ENCODE measurements at regions not wholly inside any gene's neighbourhood (a gene's known extent, or its start where the extent isn't known, plus 50 kb on each side); places are given as distances from the start of the nearest gene placed in this dataset.

DNA sequence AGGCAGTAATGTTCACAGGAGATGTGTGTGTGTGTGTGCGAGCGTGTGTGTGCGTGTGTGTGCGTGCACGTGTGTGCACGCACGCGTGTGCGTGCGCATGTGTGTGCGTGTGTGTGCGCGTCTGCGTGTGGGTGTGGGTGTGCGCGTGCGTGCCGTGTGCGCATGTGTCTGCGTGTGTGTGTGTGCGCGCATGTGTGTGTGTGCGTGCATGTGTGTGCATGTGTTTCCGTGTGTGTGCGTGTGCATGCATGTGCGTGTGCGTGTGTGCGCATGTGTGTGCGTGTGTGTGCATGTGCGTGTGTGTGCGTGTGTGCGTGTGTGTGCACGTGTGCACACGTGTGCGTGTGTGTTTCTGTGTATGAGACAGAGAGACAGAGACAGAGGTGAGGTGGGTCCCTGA lies 136.0 kb upstream of the CST7 start:
- DNase-seq (ENCODE audit: low read depth in 2 of 3, low spot score in 2 of 3) = no peak

DNA sequence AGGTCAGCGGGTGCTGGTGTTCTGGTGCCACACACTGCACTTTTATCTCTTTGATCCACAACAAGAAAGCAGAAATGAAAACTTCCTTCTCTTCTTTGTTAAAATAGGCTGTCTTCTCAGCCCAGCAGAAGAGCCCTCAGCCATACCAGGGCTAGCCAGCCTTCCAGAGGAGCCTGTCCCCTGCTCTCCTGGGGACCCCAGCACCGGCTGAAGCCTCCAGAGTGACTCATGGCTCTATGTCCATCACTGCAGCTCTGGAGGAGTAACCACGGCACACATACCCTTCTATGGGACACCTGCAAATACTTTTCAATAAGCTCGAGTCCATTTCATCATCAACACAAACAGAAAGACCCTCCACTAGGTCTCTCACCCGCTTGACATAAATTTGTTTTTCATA lies 135.6 kb upstream of the CST7 start:
- no peak for DNase-seq (ENCODE audit: low read depth in 2 of 3, low spot score in 2 of 3)

DNA sequence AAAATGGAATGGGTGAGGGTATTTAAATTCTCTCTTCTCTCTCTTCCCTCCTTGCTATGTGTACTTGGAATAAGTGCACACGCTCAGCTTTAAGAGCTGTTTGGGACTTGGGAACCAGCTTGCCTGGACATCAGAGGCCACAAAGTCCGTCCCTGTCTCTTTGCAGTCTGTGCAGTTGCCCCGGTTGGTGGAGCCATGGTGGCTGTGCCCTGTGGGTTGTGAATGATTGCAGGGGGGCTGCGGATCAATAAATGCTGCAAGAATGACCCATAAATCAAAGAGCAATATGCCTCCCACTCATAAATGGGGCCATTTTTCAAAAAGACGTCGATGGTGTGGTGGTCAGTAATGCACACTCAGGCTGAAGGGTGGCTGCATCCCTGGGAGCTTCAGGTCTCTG lies 135.1 kb upstream of the CST7 start:
- no peak for DNase-seq (ENCODE audit: low read depth in 2 of 3, low spot score in 2 of 3)

DNA sequence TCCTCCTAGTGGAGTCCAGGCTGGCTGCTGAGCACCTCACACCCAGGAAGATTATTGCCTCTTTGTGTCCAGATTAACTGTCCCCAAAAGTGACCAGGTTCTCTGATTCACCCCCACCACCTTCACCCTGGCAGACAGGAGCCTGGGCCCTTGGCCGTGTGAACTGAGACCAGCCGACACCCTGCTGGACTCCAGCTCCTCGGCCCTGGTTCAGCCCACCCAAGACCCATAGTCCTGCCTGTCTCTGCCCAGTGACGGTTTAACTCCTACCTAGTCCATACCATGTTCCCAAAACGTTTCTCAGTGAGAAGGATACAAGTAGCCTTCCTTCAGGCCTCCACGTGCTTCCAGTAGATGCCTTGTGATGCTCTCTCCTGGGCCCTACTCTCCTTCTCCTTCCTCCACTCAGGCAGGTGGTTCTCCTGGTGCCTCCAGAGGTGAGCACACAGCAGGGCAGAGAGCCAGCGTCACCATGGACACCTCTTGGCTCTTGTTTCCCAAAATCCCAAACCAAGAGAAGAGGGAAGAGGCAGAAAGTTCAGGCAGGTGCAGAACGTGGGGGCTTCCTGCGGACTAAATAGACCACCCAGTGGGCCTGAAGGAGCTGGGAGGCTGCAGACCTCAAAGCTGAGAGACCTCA lies 134.4 kb upstream of the CST7 start:
- no peak for DNase-seq (ENCODE audit: low read depth in 2 of 3, low spot score in 2 of 3)

GRCh38 chr20:24815196-24815815 lies 133.8 kb upstream of the CST7 start:
- DNase-seq (ENCODE audit: low read depth in 2 of 3, low spot score in 2 of 3) = no peak

DNA sequence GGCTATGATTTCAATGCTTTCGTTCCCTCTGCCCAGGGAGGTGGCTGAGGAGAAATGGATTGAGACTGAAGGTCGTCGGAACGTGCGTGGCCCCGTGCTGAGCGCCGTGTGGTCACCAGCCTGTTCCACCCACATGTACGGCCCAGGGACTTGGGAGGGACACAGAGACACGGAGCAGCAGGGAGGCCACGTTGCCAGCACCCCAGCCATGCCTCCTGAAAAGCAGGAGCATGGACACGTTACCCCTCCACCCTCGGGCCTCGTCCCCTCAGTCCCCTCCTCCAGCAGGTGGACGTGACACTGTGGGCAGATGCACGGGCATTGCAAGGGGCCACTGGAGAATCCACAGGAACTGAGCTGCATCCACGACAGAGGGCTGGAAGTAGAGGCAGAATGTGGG lies 133.1 kb upstream of the CST7 start:
- DNase-seq (ENCODE audit: low read depth in 2 of 3, low spot score in 2 of 3) = no peak

GRCh38 chr20:24816431-24816830 lies 132.6 kb upstream of the CST7 start:
- peak in 1 of 3 donors; percentile 8 for DNase-seq (ENCODE audit: low read depth in 2 of 3, low spot score in 2 of 3)

GRCh38 chr20:24816907-24817306 lies 132.2 kb upstream of the CST7 start:
- DNase-seq (ENCODE audit: low read depth in 2 of 3, low spot score in 2 of 3) = peak in 1 of 3 donors; percentile 20

DNA sequence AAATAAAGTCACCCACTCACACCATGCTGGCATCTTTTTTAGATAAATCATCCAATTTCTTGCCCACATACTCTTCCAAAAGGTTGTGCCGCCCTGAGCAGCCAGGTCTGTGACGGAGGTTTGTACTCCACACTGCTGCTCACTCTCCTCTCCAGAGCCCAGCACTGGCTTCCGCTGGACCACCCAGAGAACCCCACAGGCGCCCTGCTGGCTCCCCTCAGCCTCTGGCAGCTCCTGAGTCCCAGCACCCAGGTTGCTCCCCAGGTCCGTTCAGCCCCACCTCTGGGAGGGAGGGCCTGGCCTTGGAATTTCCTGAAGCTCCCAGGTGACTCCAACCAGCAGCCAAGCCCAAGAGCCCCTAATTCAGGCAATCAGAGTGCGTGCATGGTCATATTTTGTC lies 131.7 kb upstream of the CST7 start:
- no peak for DNase-seq (ENCODE audit: low read depth in 2 of 3, low spot score in 2 of 3)

DNA sequence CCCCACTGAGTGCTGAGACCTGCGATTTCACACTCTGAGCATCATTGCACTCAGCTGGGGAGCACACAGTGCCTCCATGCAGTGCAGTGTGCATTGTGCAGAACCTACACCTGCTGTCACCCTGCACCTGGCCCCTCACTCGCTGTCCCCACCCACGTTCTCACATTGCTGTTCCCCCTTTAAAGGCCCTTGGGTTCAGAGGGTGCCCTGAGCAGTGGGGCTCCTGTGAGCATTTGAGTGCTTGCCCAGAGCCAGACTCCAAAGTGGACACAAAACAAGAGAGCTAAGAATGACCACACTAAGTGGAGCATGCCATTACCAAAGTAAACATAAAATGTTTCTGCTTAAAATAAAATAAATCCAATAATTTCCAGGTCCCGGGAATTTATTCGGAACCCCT lies 131.0 kb upstream of the CST7 start:
- DNase-seq (ENCODE audit: low read depth in 2 of 3, low spot score in 2 of 3) = no peak

- DNase-seq (ENCODE audit: low read depth in 2 of 3, low spot score in 2 of 3) = no peak
These were observed 129.6 kb upstream of the CST7 start for GRCh38 chr20:24819331-24819965.

- no peak for DNase-seq (ENCODE audit: low read depth in 2 of 3, low spot score in 2 of 3)
These were observed 128.7 kb upstream of the CST7 start for GRCh38 chr20:24820345-24820744.

DNA sequence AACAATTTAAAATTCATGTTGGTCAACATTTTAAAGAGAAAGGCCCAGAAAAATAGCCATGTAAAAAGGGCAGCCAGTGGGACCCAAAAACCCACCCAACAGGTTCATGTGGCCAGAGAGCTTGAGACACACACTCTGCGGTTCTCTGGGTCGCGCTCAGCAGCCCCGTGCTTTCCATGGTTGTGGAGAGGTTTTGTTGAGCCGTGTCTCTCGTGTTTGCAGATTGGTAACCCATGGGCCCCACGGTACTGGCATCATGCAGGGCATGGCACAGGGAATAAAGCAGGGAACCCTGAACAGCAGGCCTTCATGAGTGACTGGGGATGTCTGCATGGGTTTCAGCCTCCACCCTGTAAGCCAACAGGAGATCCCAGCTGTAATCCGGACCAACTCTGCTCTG lies 127.7 kb upstream of the CST7 start:
- DNase-seq (ENCODE audit: low read depth in 2 of 3, low spot score in 2 of 3) = no peak

- no peak for DNase-seq (ENCODE audit: low read depth in 2 of 3, low spot score in 2 of 3)
These were observed 125.8 kb upstream of the CST7 start for GRCh38 chr20:24823176-24823784.

DNA sequence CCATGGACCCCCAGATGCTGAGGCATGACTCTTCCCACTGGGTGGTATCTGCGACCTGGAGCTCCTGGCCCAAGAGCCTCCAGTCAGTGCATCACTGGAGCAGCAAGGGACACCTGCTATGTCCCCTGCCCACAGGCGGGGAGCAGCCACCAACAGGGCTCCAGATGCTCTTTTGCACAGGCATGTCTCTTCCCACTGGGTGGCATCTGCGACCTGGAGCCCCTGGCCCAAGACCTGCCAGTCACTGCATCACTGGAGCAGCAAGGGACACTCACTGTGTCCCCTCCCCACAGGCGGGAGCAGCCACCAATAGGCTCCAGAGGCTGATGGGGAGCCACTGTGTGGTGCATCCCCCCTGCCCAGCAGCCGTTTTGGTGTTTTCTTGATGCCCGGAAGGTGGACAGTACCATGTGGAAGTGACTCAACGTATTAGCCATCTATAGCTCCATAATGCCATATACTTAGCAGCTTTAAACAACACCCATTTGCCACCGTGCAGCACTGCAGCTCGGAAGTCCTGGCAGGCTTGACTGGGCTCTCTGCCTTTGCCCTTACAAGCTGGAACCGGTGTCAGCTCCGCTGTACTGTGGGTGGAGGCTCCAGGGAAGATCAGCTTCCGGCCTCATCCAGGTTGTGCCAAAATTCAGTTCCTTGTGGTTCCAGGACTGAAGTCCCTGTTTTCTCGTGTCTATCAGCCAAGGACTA lies 124.9 kb upstream of the CST7 start:
- no peak for DNase-seq (ENCODE audit: low read depth in 2 of 3, low spot score in 2 of 3)

GRCh38 chr20:24825591-24825990 lies 123.5 kb upstream of the CST7 start:
- DNase-seq (ENCODE audit: low read depth in 2 of 3, low spot score in 2 of 3) = no peak

DNA sequence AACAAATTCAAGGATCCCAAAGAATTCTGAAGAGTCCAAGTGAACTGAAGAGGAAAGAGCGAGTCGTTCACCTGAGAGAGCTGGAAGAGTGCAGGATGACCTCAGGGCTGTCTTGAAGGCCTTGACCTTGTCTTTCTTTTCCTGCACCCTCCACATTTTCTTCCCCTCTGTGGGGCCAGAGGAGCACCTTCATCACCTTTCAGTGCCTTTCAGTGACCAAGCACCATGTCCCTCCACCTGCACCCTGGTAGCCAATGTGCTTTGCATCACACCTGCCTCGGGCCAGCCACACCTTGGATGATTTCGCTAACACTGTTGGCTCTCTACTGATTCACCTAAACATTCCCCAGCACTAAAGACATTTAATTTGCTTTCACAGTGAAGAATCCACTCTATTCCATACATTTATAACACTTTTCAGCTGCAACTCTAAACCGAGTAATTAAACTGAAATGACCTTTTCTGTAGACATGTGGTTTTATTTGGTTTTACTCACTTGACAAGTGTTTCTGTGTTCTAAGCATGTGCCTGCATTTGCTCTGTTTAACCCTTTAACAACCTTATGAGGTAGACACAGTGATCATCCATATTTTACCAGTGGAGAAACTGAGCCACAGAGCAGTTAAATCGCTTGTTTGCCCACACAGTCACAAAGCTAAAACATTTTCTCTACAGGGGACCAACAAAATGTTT lies 121.3 kb upstream of the CST7 start:
- DNase-seq (ENCODE audit: low read depth in 2 of 3, low spot score in 2 of 3) = no peak

DNA sequence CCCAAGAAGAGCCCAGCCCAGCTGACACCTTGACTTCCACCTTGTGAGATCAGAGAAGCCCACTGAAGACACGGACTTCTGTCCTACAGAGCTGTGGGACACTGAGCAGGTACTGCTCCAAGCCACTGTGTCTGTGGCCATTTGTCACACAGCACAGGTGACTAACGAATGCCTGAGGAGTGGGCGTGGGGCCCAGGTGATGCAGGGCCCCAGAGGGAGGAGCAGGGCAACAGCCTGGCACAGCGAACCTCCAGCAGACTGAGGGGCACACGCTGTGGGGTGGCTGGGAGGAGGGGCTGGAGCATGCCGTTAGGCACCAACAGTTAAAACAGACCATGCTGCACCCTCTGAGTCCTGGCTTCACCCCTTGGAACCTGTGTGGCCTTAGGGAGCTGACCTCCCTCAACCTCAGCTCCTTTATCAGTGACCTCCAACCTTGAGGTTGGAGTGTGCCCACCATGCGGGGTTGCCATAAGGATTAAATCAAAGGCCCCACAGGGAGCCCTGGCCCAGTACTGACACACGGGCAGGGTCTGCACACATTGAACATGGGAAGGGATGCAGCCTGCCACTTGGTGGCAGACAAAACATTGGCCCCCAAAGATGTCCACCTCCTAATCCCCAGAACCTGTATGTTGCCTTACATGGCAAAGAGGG lies 119.9 kb upstream of the CST7 start:
- no peak for DNase-seq (ENCODE audit: low read depth in 2 of 3, low spot score in 2 of 3)

DNA sequence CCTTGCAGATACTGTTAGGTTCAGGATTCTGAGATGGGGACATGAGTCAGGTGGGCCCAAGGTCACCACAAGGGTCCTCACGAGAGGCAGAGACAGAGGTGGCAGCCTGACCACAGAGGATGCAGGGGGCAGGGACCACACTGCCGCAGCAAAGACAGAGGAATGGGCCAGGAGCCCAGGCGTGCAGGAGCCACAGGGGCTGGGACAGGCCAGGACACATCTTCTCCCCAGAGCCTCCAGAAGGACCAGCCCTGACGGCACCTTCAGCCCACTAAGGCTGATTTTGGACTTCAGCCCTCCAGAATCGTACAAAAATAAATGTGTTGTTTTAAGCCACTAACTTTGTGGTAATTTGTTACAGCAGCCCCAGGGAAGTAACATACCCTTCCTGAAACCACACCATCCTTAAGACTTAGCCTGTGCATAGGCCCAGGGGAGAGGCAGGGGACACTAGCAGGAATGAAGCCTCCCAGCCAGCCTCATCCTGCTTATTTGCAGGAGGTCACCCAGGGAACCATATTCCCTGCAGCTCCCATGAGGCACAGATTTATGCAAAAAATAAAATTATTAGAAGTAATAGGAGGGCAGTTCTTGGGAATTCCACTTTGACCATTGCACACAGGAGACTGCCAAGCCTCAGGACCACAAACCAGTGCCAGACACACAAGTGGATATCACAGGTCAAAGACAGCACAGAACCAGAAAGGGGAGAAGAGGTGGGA lies 119.3 kb upstream of the CST7 start:
- DNase-seq (ENCODE audit: low read depth in 2 of 3, low spot score in 2 of 3) = no peak

DNA sequence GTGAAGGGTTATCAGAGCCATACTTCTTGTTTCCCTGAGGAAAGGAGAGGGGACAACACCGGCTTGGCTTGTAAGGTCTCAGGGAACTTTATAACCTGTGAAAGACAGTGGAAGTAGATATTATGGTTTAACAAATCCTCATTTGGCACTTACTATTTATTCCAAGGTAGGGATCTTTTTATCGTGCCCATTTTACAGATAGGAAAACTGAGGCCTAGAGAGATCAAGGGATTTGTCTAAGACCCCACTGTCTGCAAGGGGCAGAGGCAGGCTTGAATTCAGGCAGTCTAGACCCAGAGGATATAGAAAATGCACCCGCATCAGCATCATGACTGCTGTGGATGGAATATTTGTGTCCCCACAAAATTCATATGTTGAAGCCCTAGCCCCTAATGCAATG lies 118.4 kb upstream of the CST7 start:
- no peak for DNase-seq (ENCODE audit: low read depth in 2 of 3, low spot score in 2 of 3)
